ENCODE measurements at regions not wholly inside any gene's neighbourhood (a gene's known extent, or its start where the extent isn't known, plus 50 kb on each side); places are given as distances from the start of the nearest gene placed in this dataset.

DNA sequence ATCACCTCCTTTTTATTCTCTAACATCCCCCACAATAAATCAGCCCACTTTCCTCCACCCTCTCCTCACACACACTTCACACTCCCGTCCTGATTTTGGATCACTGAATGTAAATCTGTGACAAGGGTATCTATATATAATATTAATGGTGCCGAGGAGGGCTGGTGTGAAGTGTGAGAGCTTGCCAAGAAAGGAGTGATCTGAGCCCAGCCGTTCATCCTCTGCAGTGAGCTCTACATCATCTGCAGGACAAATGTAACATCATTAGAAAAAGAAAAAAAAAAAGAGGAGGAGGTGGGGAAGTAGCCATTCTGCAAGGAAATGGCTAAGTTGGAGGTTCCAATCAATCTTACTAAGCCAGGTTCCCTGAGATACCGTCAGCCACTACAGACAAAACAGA lies 291.7 kb upstream of the RRP15 start:
- Histone ChIP-seq H4K5ac (ENCODE audit: insufficient read length, low read depth, low read length) (no peak overlapping the region), H2AK5ac (ENCODE audit: low read depth, low read length) (no peak overlapping the region), H3K4me1 (replicated peaks in 1 of 4; ENCODE audit: control insufficient read depth in 3 of 4, insufficient read depth in 4 of 4, low read length in 3 of 4) (no peaks in the 10 kb centered on the region), H2BK20ac (ENCODE audit: low read length) (no peak overlapping the region), H3K36me3 (ENCODE audit: control insufficient read depth in 2 of 4, insufficient read depth in 4 of 4, low read length in 3 of 4) (no peaks in the 10 kb centered on the region), H4K91ac (replicated peaks; ENCODE audit: insufficient read length, low read length) (no peak overlapping the region), H2BK5ac (ENCODE audit: low read depth, low read length) (no peak overlapping the region), H3K14ac (ENCODE audit: insufficient read length) (no peak overlapping the region), H2BK120ac (replicated peaks; ENCODE audit: low read depth, low read length) (no peak overlapping the region), H3K18ac (ENCODE audit: extremely low read depth, low read length) (no peak overlapping the region), H3K27ac (ENCODE audit: low read depth, low read length) (no peak overlapping the region), H3K23me2 (ENCODE audit: low read depth, low read length) (no peaks in the 10 kb centered on the region), H3K9ac (replicated peaks in 1 of 4; ENCODE audit: extremely low read depth in 1 of 4, low read depth in 3 of 4, low read length in 3 of 4) (no peak overlapping the region), H2BK12ac (ENCODE audit: low read depth, low read length) (no peak overlapping the region), H3K9me3 (ENCODE audit: insufficient read depth in 2 of 2, low read depth in 1 of 2, low read length in 1 of 2) (no peaks in the 10 kb centered on the region), H3K79me1 (ENCODE audit: low read depth, low read length) (no peaks in the 10 kb centered on the region), H3K56ac (replicated peaks; ENCODE audit: insufficient read length, low read depth, low read length) (no peak overlapping the region), H3K27me3 (replicated peaks in 1 of 4; ENCODE audit: control insufficient read depth in 3 of 4, extremely low read depth in 1 of 4, insufficient read depth in 3 of 4, low read length in 3 of 4) (peaks cover 0 to 1% (median 0%) of the 10 kb centered on the region in 4 experiments; a peak in 1 of 7 replicates), H2BK15ac (ENCODE audit: low read length) (no peak overlapping the region), H2AFZ (ENCODE audit: low read length) (0 out of 2 replicates have a peak overlapping the region, but pooled peaks have one; percentile 2), H3K4ac (replicated peaks; ENCODE audit: insufficient read length, low read depth, low read length) (no peak overlapping the region), H4K8ac (ENCODE audit: extremely low read depth, insufficient read depth, low read length) (no peak overlapping the region), H3K79me2 (ENCODE audit: control insufficient read depth in 1 of 2, insufficient read depth in 2 of 2, low read length in 2 of 2) (no peaks in the 10 kb centered on the region), H3K4me3 (ENCODE audit: extremely low read depth in 1 of 4, insufficient read depth in 2 of 4, low read depth in 3 of 4, low read length in 4 of 4) (no peak overlapping the region), H3K23ac (ENCODE audit: insufficient read length) (no peak overlapping the region), H3K4me2 (ENCODE audit: insufficient read depth in 1 of 2, low read depth in 2 of 2, low read length in 2 of 2) (no peak overlapping the region), H4K20me1 (replicated peaks in 1 of 2; ENCODE audit: control insufficient read depth in 1 of 2, insufficient read depth in 2 of 2, low read length in 2 of 2) (no peaks in the 10 kb centered on the region)
- ChIA-PET CTCF (ENCODE audit: partially characterized antibody) (interaction anchor here (0.8 kb wide), 1 partner anchor 84 kb away, joined by 3 read pairs; no protein-coding TSS in a partner anchor), POLR2A (ENCODE audit: partially characterized antibody) (no interaction called here)
- WGBS, 2 experiments (ENCODE audit: extremely low coverage in 1 of 2, insufficient coverage in 1 of 2, insufficient read length in 1 of 2, insufficient replicate concordance in 2 of 2, low coverage in 1 of 2, low lambda C conversion rate in 2 of 2, missing lambda C conversion rate in 1 of 2): 79 to 100% methylated on average over 1 to 4 of the region's 4 CpGs
- no peak for DNase-seq (ENCODE audit: low read depth in 1 of 2, low spot score in 2 of 2)
- FAIRE-seq: no peak
- no peak for TF ChIP-seq RXRA (IDR thresholded peaks at IDR 0.05; ENCODE audit: insufficient read depth, low read depth, low read length)
- TF ChIP-seq RBBP5 (IDR thresholded peaks at IDR 0.05; ENCODE audit: borderline replicate concordance, low read depth, low read length): no peak
- no peak for TF ChIP-seq SUZ12 (IDR thresholded peaks at IDR 0.05; ENCODE audit: low read length)
- no peak for TF ChIP-seq KDM4A (IDR thresholded peaks at IDR 0.05; ENCODE audit: low read depth, low read length, severe bottlenecking)
- TF ChIP-seq HDAC2 (IDR thresholded peaks at IDR 0.05; ENCODE audit: borderline replicate concordance in 1 of 2, low read depth in 2 of 2, low read length in 2 of 2): no peak
- TF ChIP-seq CBX8 (IDR thresholded peaks at IDR 0.05; ENCODE audit: borderline replicate concordance, low read depth, low read length): no peak
- no peak for TF ChIP-seq CHD1 (IDR thresholded peaks at IDR 0.05; ENCODE audit: low read depth, low read length)
- TF ChIP-seq CBX5 (IDR thresholded peaks at IDR 0.05; ENCODE audit: low read depth, low read length): no peak
- no peak for TF ChIP-seq SIN3A (conservative IDR thresholded peaks at IDR 0.05 in 1 of 2, IDR thresholded peaks at IDR 0.05 in 1 of 2; ENCODE audit: low read depth in 1 of 2, low read length in 2 of 2)
- TF ChIP-seq SIX5 (IDR thresholded peaks at IDR 0.05; ENCODE audit: low read depth, low read length): no peak
- TF ChIP-seq GABPA (IDR thresholded peaks at IDR 0.05; ENCODE audit: borderline replicate concordance, insufficient read depth, low read length): no peak
- no peak for TF ChIP-seq SAP30 (IDR thresholded peaks at IDR 0.05; ENCODE audit: insufficient read depth, insufficient replicate concordance, low read length)
